OCI-LY1 (cell line): ENCODE measurements at regions not wholly inside any gene's neighbourhood (a gene's known extent, or its start where the extent isn't known, plus 50 kb on each side); places are given as distances from the start of the nearest gene placed in this dataset.

Experiments
- CTCF ChIP-seq: fragments of 200-600 bp; sonication (generic), shearing (Covaris generic); IDR thresholded peaks from 2 replicates; pipeline ENCODE4 v1.5.1; 2017; ENCODE audit warnings: mild to moderate bottlenecking, antibody characterized with exemption, low read length, moderate library complexity, mixed read lengths
- EZH2 ChIP-seq: fragments of 200-600 bp; sonication (generic), shearing (Covaris generic); IDR thresholded peaks from 2 replicates; pipeline ENCODE4 v1.8.0; 2017; ENCODE audit warnings: borderline replicate concordance, mixed run types, mild to moderate bottlenecking, antibody characterized with exemption, low read length, moderate library complexity, mixed read lengths

GRCh38 chr3:64905906-64906410, 218.2 kb upstream of the ADAMTS9 start:
- TF ChIP-seq CTCF (no peak), EZH2 (no peak)
